ENCODE measurements at regions not wholly inside any gene's neighbourhood (a gene's known extent, or its start where the extent isn't known, plus 50 kb on each side); places are given as distances from the start of the nearest gene placed in this dataset.

DNA sequence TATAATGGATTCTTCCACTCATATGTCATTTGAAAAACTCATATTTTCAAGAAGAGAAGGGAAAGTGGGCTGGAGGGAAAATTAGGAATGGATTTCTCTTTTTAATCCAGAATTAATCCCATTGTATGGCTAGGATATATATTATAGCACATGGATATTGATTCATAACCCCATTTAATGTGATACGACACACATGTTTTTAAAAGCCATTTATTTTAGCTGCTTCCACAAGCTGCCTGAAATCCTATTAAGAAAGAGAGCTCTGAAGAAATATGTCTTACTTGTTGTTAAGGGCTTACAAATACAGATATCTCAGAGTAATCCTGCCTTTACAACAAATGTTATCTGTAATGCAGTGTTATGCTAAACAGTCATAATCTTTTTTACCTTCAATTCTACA is 598.6 kb downstream of the AMY1C start:
- no peak for TF ChIP-seq CTCF (IDR thresholded peaks at IDR 0.05; ENCODE audit: low read depth)

- no peak for TF ChIP-seq CTCF (IDR thresholded peaks at IDR 0.05; ENCODE audit: low read depth)
Observed at GRCh38 chr1:104353580-104353979, 603.9 kb downstream of the AMY1C start.

DNA sequence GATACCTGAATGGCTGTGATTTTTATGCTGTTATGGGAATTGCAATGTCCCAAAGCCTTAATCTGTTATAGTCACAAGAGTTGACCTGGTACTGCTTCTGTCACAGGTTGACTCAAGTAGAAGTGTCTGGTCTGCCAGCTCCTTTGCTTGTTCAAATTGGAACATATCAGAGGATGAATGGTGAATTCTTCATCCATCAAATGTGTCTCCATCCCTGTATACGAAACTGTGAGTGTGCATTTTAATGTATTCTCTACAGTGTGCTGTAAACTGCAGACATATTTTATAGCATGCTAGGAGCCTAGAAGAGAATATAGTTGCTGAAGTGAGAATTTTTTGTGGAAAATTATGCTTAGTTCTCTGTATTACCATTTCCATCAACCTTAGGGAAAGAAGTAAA is 608.4 kb downstream of the AMY1C start:
- TF ChIP-seq CTCF (IDR thresholded peaks at IDR 0.05; ENCODE audit: low read depth): no peak

DNA sequence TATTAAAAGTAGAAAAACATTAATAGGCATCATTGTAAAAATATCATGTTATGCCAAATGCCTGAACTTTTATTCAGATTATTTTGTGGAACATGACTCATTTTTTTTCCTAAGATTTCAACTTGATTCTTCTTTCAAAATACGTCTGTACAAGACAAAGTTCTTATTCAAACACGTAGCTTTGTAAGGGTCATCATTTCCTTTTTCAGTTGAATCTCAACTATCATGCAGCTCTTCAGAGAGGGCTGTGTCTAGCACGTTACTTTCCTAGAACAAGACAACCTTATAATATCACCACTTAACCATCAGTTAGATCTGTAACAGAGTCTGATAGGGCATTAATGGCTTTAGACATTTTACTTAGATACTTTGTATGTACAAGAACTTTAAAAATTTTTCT is 608.9 kb downstream of the AMY1C start:
- no peak for TF ChIP-seq CTCF (IDR thresholded peaks at IDR 0.05; ENCODE audit: low read depth)

GRCh38 chr1:104378414-104378813 is 628.7 kb downstream of the AMY1C start:
- TF ChIP-seq CTCF (IDR thresholded peaks at IDR 0.05; ENCODE audit: low read depth): no peak

DNA sequence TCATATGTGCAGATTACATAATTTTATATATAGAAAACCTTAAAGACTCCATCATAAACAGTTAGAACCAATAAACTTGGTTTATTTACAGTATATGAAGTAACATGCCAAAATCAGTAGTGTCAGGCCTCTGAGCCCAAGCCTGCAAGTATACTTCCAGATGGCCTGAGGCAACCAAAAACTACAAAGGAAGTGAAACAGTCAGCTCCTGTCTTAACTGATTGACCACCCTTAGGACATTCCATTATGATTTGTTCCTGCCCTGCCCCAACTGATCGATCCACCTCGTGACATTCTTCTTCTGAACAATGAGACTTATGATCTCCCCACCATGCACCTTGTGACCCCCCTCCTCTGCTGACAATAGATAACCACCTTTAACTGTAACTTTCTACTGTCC is 630.3 kb downstream of the AMY1C start:
- no peak for TF ChIP-seq CTCF (IDR thresholded peaks at IDR 0.05; ENCODE audit: low read depth)

GRCh38 chr1:104387716-104388508 is 638.2 kb downstream of the AMY1C start:
- TF ChIP-seq CTCF (IDR thresholded peaks at IDR 0.05; ENCODE audit: low read depth): no peak
